Right lobe of liver (tissue), 6 donors: ENCODE measurements at regions not wholly inside any gene's neighbourhood (a gene's known extent, or its start where the extent isn't known, plus 50 kb on each side); places are given as distances from the start of the nearest gene placed in this dataset.
"Not testable (repeated sequence)": the region's sequence is repeated elsewhere in the genome, so short reads cannot be mapped to it uniquely, and the experiment has no call there.

ENCODE experiments used
- ATAC-seq, 4 donors: fragments of 200-7000 bp; cut with Tn5 transposase; one replicate each; pipeline ENCODE4 v1.9.1; 2020; ENCODE audit warnings: mild to moderate bottlenecking in 4 of 4, moderate library complexity in 4 of 4
- DNase-seq, 3 donors: peaks; one replicate each; pipeline ENCODE4 v3.0.0-alpha.2; 2020
- H3K27ac ChIP-seq, 3 donors: fragments of 200-600 bp; one replicate each; pipeline ENCODE4 v1.8.0; 2022
- H3K27me3 ChIP-seq, 2 donors: fragments of 200-600 bp; one replicate each; pipeline ENCODE4 v1.8.0; 2022
- H3K36me3 ChIP-seq, 4 donors: fragments of 200-600 bp; sonication (generic) in 1 of 4; one replicate each; pipeline versions ENCODE4 v1.5.1 to v1.8.0; 2017 to 2022; ENCODE audit warnings: control low read depth in 1 of 4
- H3K4me1 ChIP-seq, 4 donors: fragments of 200-600 bp; sonication (generic) in 1 of 4; one replicate each; pipeline versions ENCODE4 v1.5.1 to v1.8.0; 2017 to 2022; ENCODE audit warnings: control low read depth in 1 of 4
- H3K4me3 ChIP-seq, 3 donors: fragments of 200-600 bp; one replicate each; pipeline ENCODE4 v1.8.0; 2022
- H3K9me3 ChIP-seq, 4 donors: fragments of 200-600 bp; sonication (generic) in 1 of 4; one replicate each; pipeline versions ENCODE4 v1.5.1 to v1.8.0; 2017 to 2022; ENCODE audit warnings: control low read depth in 1 of 4
- CTCF ChIP-seq, 4 donors: fragments of 200-600 bp in 3 of 4; fragments of 450-650 bp in 1 of 4; IDR thresholded peaks; one replicate each; pipeline versions ENCODE4 v1.5.1 to v1.8.0; 2016 to 2022; ENCODE audit warnings: antibody characterized with exemption in 4 of 4, mild to moderate bottlenecking in 2 of 4
- POLR2A ChIP-seq: fragments of 450-650 bp; IDR thresholded peaks from one replicate; pipeline ENCODE4 v1.6.1; 2017; ENCODE audit warnings: antibody characterized with exemption, mild to moderate bottlenecking
- WGBS: methylation state at CpG from one replicate; pipeline ENCODE4 v1.1.6; 2018; ENCODE audit warnings: low coverage, low lambda C conversion rate; ENCODE audit not compliant: insufficient coverage; ENCODE audit errors: missing lambda C conversion rate; 5-methylcytosine and 5-hydroxymethylcytosine counted together
- intact Hi-C, 2 donors: fragments of 100-400 bp; cut with DNase I; formaldehyde crosslinking; loops; one replicate each; pipeline versions ENCODE4 v1.11.2 to v1.14.1; 2022
- donor health status: DM: no; HTN: yes; CAD: no.
- donor health status: DM: no; HTN: no; CAD: no.
- donor health status: DM: no; HTN: no; CAD: no.
- donor health status: DM: no; HTN: yes; CAD: no.
- donor health status: DM: no; HTN: yes; CAD: no.

GRCh38 chr11:82403640-82404305 is 329.9 kb downstream of the FAM181B start:
- TF ChIP-seq CTCF (IDR thresholded peaks at IDR 0.05) (no peak), POLR2A (no peak)
- H3K4me3 ChIP-seq = no peak overlapping the region

DNA sequence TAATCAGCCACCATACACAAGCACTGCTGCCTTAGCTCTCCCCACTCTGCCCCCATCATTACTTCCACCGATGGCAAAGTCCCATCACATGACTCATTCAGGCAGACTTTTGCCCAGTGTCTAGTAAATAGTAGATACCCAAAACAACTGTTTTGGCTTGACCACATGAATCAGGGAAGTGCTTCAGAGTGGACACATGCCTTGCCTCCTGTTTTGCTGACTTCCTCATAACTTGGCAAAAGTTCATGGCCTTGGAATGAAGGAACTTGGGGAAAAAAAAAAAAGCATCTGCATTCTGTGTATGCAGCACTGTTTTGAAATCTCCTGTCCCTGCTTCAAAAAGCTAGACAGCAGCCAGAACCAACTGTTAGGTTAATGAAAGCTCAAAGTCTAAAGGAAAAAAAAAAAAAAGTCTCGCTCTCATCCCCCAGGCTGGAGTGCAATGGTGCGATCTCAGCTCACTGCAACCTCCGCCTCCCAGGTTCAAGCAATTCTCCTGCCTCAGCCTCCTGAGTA is 335.3 kb downstream of the FAM181B start:
- H3K4me3 ChIP-seq = no peak overlapping the region
- H3K36me3 ChIP-seq = no peaks in the 10 kb centered on the region
- TF ChIP-seq POLR2A (no peak), CTCF (IDR thresholded peaks at IDR 0.05) (no peak)
- intact Hi-C loops = no loop called here
- no peaks in the 10 kb centered on the region for H3K4me1 ChIP-seq
- DNase-seq (no peak), ATAC-seq (peak; percentile 30 to 50 (median 42))
- WGBS = 43% methylated on average over 4 of the region's 4 CpGs
- H3K27ac ChIP-seq = no peak overlapping the region
- no peaks in the 10 kb centered on the region for H3K9me3 ChIP-seq
- H3K27me3 ChIP-seq = no peaks in the 10 kb centered on the region

More at GRCh38 chr11:82403640-82404305, 329.9 kb downstream of the FAM181B start:
- ATAC-seq (no peak), DNase-seq (no peak)
- Histone ChIP-seq H3K9me3 (no peaks in the 10 kb centered on the region), H3K27ac (no peak overlapping the region), H3K4me1 (no peaks in the 10 kb centered on the region), H3K27me3 (no peaks in the 10 kb centered on the region), H3K36me3 (no peaks in the 10 kb centered on the region)
- intact Hi-C loops = no loop called here
- WGBS = no CpG with 5 or more reads among the region's 49 CpGs

DNA sequence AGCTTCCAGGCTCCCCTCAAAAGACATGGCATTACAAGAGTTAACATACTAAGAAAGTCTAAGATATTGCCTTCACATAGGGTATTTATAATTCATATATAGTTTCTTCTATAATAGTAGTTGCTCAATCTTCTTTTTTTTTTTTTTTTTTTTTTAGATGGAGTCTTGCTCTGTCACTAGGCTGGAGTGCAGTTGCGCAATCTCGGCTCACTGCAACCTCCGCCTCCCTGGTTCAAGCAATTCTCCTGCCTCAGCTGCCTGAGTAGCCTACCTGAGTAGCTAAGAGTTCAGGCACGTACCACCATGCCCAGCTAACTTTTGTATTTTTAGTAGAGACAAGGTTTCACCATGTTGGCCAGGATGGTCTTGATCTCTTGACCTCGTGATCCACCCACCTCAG is 337.0 kb downstream of the FAM181B start:
- H3K36me3 ChIP-seq, intact Hi-C loops, DNase-seq, H3K9me3 ChIP-seq, H3K4me1 ChIP-seq, H3K27me3 ChIP-seq, ATAC-seq, H3K4me3 ChIP-seq, H3K27ac ChIP-seq: not testable (repeated sequence)
- WGBS = 50% methylated on average over 5 of the region's 5 CpGs

- ATAC-seq = no peak
- Histone ChIP-seq H3K4me1 (no peaks in the 10 kb centered on the region), H3K27me3 (no peaks in the 10 kb centered on the region), H3K27ac (no peak overlapping the region), H3K36me3 (no peaks in the 10 kb centered on the region), H3K4me3 (no peak overlapping the region), H3K9me3 (no peaks in the 10 kb centered on the region)
- intact Hi-C loops = no loop called here
- no peak for TF ChIP-seq POLR2A
- no peak for TF ChIP-seq CTCF (IDR thresholded peaks at IDR 0.05)
- DNase-seq = no peak
- WGBS = 33% methylated on average over 1 of the region's 1 CpG
These were observed 349.4 kb downstream of the FAM181B start for GRCh38 chr11:82384308-82384707.

GRCh38 chr11:82373781-82374542 is 359.7 kb downstream of the FAM181B start:
- Histone ChIP-seq H3K4me3 (no peak overlapping the region), H3K27me3 (no peaks in the 10 kb centered on the region), H3K9me3 (no peaks in the 10 kb centered on the region), H3K27ac (no peak overlapping the region), H3K36me3 (no peaks in the 10 kb centered on the region), H3K4me1 (no peaks in the 10 kb centered on the region)
- no peak for DNase-seq
- 54% methylated on average over 3 of the region's 4 CpGs for WGBS
- ATAC-seq = no peak
- TF ChIP-seq POLR2A = no peak
- TF ChIP-seq CTCF (IDR thresholded peaks at IDR 0.05) = no peak
- intact Hi-C loops = no loop called here
